ENCODE measurements at regions not wholly inside any gene's neighbourhood (a gene's known extent, or its start where the extent isn't known, plus 50 kb on each side); places are given as distances from the start of the nearest gene placed in this dataset.

DNA sequence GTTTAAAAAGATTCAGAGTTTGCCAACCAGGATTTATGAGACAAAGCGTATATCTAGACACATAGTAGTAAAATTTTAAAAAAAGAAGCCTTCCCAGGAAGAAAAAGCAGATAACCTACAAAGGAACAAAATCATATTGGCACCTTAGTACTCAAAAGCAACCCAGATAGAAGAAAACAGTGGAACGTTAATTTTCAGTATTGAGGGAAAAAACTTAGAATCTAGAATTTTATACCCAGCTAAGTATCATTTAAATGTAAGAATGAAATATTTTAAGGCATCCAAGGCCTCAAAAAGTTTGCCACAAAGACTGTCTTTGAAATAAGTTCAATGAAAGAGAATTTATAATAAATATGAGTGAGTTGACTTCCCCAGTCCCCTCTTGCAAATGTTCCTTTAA, 96.5 kb upstream of the EOLA2 start:
- POLR2A ChIA-PET, result no interaction called here
- no peak for FAIRE-seq
- CTCF ChIA-PET (ENCODE audit: low intra/inter-chr PET ratio, low total read pairs), result no interaction called here
- WGBS (ENCODE audit: low lambda C conversion rate), result 86% methylated on average over 2 of the region's 2 CpGs
- Histone ChIP-seq H3K9me3 (ENCODE audit: low read length) (peaks cover 6% of the 10 kb centered on the region; the same call in 1 of the 2 replicates), H3K27ac (ENCODE audit: extremely low read length, insufficient read depth, low read length) (no peak overlapping the region), H3K36me3 (replicated peaks in 1 of 2; ENCODE audit: control insufficient read depth in 1 of 2, insufficient read depth in 2 of 2, low read length in 2 of 2) (no peaks in the 10 kb centered on the region), H3K4me3 (replicated peaks in 1 of 3; ENCODE audit: insufficient read depth in 1 of 3, low read depth in 2 of 3, low read length in 3 of 3) (no peak overlapping the region), H3K27me3 (ENCODE audit: control insufficient read depth in 1 of 2, insufficient read depth in 2 of 2, low read length in 2 of 2) (no peaks in the 10 kb centered on the region), H3K4me2 (ENCODE audit: low read depth, low read length) (no peak overlapping the region), H3K4me1 (ENCODE audit: insufficient read depth, low read length) (peaks cover 35% of the 10 kb centered on the region), H3K79me2 (ENCODE audit: insufficient read depth, low read length) (no peaks in the 10 kb centered on the region), H4K20me1 (ENCODE audit: insufficient read depth, low read length) (no peaks in the 10 kb centered on the region), H2AFZ (ENCODE audit: low read length) (no peak overlapping the region), H3K9ac (ENCODE audit: insufficient read depth, low read depth, low read length) (no peak overlapping the region)
- in situ Hi-C loops (cut with HindIII; ENCODE audit: extremely low pct_ligation_motif_present, low pct_unique_long_range_greater_than_20kb) (no loop called here), intact Hi-C loops (cut with micrococcal nuclease; ENCODE audit: unreplicated experiment) (no loop called here)
- no peak for ATAC-seq
- no peak for DNase-seq (ENCODE audit: low spot score)
- TF ChIP-seq, protein P1, sequence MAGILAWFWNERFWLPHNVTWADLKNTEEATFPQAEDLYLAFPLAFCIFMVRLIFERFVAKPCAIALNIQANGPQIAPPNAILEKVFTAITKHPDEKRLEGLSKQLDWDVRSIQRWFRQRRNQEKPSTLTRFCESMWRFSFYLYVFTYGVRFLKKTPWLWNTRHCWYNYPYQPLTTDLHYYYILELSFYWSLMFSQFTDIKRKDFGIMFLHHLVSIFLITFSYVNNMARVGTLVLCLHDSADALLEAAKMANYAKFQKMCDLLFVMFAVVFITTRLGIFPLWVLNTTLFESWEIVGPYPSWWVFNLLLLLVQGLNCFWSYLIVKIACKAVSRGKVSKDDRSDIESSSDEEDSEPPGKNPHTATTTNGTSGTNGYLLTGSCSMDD (CRISPR knock-in tag; IDR thresholded peaks at IDR 0.05), result no peak
- no peak for TF ChIP-seq RXRB (CRISPR knock-in tag; IDR thresholded peaks at IDR 0.05; ENCODE audit: borderline replicate concordance)
- no peak for TF ChIP-seq KLF12 (CRISPR knock-in tag; IDR thresholded peaks at IDR 0.05; ENCODE audit: borderline replicate concordance)
- TF ChIP-seq, protein P2, sequence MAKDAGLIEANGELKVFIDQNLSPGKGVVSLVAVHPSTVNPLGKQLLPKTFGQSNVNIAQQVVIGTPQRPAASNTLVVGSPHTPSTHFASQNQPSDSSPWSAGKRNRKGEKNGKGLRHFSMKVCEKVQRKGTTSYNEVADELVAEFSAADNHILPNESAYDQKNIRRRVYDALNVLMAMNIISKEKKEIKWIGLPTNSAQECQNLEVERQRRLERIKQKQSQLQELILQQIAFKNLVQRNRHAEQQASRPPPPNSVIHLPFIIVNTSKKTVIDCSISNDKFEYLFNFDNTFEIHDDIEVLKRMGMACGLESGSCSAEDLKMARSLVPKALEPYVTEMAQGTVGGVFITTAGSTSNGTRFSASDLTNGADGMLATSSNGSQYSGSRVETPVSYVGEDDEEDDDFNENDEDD (CRISPR knock-in tag; IDR thresholded peaks at IDR 0.05; ENCODE audit: borderline replicate concordance), result no peak
- no peak for TF ChIP-seq SP140L (CRISPR knock-in tag; IDR thresholded peaks at IDR 0.05; ENCODE audit: borderline replicate concordance)
- no peak for TF ChIP-seq TCF12 (IDR thresholded peaks at IDR 0.05)
- TF ChIP-seq TCF12 (CRISPR knock-in tag; IDR thresholded peaks at IDR 0.05), result no peak
- no TSS peak for BruUV-seq (replicated peaks)

DNA sequence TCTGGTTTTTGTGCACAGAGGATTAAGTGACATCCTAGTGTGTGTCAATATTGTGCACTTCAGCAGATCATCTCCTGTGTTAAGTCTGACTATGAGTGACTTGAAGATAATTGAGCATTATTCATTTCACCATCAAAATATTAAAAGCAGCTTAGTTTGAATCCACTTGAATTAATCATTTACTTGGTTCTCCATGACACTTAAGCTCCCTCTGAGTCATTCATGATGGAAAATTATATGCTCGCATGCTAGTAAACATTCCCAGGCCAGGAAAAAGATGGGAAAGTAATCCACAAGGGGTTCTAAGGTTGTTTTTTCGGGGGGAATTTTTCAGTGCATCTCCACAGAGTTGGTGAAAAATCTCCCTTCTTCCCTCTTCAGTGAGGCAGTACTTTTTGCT, 97.2 kb upstream of the EOLA2 start:
- Histone ChIP-seq H3K4me3 (replicated peaks in 1 of 3; ENCODE audit: insufficient read depth in 1 of 3, low read depth in 2 of 3, low read length in 3 of 3) (no peak overlapping the region), H3K27me3 (ENCODE audit: control insufficient read depth in 1 of 2, insufficient read depth in 2 of 2, low read length in 2 of 2) (no peaks in the 10 kb centered on the region), H4K20me1 (ENCODE audit: insufficient read depth, low read length) (no peaks in the 10 kb centered on the region), H2AFZ (ENCODE audit: low read length) (no peak overlapping the region), H3K36me3 (replicated peaks in 1 of 2; ENCODE audit: control insufficient read depth in 1 of 2, insufficient read depth in 2 of 2, low read length in 2 of 2) (no peaks in the 10 kb centered on the region), H3K4me2 (ENCODE audit: low read depth, low read length) (0 out of 2 replicates have a peak overlapping the region, but pooled peaks have one; percentile 18), H3K79me2 (ENCODE audit: insufficient read depth, low read length) (no peaks in the 10 kb centered on the region), H3K4me1 (ENCODE audit: insufficient read depth, low read length) (peaks cover 35% of the 10 kb centered on the region), H3K9me3 (ENCODE audit: low read length) (peaks cover 6% of the 10 kb centered on the region; the same call in 1 of the 2 replicates), H3K27ac (ENCODE audit: extremely low read length, insufficient read depth, low read length) (peak overlapping the region; percentile 46), H3K9ac (ENCODE audit: insufficient read depth, low read depth, low read length) (no peak overlapping the region)
- 19% methylated on average over 2 of the region's 2 CpGs for WGBS (ENCODE audit: low lambda C conversion rate)
- ATAC-seq, result no peak
- in situ Hi-C loops (cut with HindIII; ENCODE audit: extremely low pct_ligation_motif_present, low pct_unique_long_range_greater_than_20kb) (no loop called here), intact Hi-C loops (cut with micrococcal nuclease; ENCODE audit: unreplicated experiment) (no loop called here)
- ChIA-PET POLR2A (no interaction called here), CTCF (ENCODE audit: low intra/inter-chr PET ratio, low total read pairs) (no interaction called here)
- no peak for DNase-seq (ENCODE audit: low spot score)
- FAIRE-seq, result no peak
- no TSS peak for BruUV-seq (replicated peaks)
- TF ChIP-seq MIER2 (CRISPR knock-in tag; IDR thresholded peaks at IDR 0.05) (no peak), MYNN (CRISPR knock-in tag; IDR thresholded peaks at IDR 0.05; ENCODE audit: low read depth) (no peak), KLF9 (CRISPR knock-in tag; IDR thresholded peaks at IDR 0.05; ENCODE audit: low read depth) (no peak), FOXM1 (CRISPR knock-in tag; IDR thresholded peaks at IDR 0.05) (no peak), ISL2 (CRISPR knock-in tag; IDR thresholded peaks at IDR 0.05) (no peak), ZNF776 (CRISPR knock-in tag; IDR thresholded peaks at IDR 0.05) (no peak), TCF12 (IDR thresholded peaks at IDR 0.05) (no peak), TCF12 (CRISPR knock-in tag; IDR thresholded peaks at IDR 0.05) (no peak), TOE1 (CRISPR knock-in tag; IDR thresholded peaks at IDR 0.05) (no peak)
- TF ChIP-seq, protein P3, sequence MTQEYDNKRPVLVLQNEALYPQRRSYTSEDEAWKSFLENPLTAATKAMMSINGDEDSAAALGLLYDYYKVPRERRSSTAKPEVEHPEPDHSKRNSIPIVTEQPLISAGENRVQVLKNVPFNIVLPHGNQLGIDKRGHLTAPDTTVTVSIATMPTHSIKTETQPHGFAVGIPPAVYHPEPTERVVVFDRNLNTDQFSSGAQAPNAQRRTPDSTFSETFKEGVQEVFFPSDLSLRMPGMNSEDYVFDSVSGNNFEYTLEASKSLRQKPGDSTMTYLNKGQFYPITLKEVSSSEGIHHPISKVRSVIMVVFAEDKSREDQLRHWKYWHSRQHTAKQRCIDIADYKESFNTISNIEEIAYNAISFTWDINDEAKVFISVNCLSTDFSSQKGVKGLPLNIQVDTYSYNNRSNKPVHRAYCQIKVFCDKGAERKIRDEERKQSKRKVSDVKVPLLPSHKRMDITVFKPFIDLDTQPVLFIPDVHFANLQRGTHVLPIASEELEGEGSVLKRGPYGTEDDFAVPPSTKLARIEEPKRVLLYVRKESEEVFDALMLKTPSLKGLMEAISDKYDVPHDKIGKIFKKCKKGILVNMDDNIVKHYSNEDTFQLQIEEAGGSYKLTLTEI (CRISPR knock-in tag; conservative IDR thresholded peaks at IDR 0.05), result no peak
- TF ChIP-seq, protein P2 (CRISPR knock-in tag; IDR thresholded peaks at IDR 0.05; ENCODE audit: borderline replicate concordance), result no peak

Data from HepG2 (cell line).